ENCODE measurements at regions not wholly inside any gene's neighbourhood (a gene's known extent, or its start where the extent isn't known, plus 50 kb on each side); places are given as distances from the start of the nearest gene placed in this dataset.

- TF ChIP-seq, protein P1, sequence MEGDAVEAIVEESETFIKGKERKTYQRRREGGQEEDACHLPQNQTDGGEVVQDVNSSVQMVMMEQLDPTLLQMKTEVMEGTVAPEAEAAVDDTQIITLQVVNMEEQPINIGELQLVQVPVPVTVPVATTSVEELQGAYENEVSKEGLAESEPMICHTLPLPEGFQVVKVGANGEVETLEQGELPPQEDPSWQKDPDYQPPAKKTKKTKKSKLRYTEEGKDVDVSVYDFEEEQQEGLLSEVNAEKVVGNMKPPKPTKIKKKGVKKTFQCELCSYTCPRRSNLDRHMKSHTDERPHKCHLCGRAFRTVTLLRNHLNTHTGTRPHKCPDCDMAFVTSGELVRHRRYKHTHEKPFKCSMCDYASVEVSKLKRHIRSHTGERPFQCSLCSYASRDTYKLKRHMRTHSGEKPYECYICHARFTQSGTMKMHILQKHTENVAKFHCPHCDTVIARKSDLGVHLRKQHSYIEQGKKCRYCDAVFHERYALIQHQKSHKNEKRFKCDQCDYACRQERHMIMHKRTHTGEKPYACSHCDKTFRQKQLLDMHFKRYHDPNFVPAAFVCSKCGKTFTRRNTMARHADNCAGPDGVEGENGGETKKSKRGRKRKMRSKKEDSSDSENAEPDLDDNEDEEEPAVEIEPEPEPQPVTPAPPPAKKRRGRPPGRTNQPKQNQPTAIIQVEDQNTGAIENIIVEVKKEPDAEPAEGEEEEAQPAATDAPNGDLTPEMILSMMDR (IDR thresholded peaks at IDR 0.05; ENCODE audit: low read depth, low read length, poor library complexity, severe bottlenecking): no peak
- TF ChIP-seq EZH2phosphoT487 (IDR thresholded peaks at IDR 0.05; ENCODE audit: borderline replicate concordance, low read length): no peak
Observed at GRCh38 chr1:177490786-177491185, 320.0 kb downstream of the BRINP2 start.

All from DOHH2 (cell line).